Upper lobe of left lung (tissue), 4 donors: ENCODE measurements at regions not wholly inside any gene's neighbourhood (a gene's known extent, or its start where the extent isn't known, plus 50 kb on each side); places are given as distances from the start of the nearest gene placed in this dataset.
"Not testable (repeated sequence)": the region's sequence is repeated elsewhere in the genome, so short reads cannot be mapped to it uniquely, and the experiment has no call there.

ENCODE experiments used
- POLR2AphosphoS5 ChIP-seq, 2 donors: sonication (generic); formaldehyde crosslinking; IDR thresholded peaks; one replicate each; pipeline ENCODE4 v1.5.1; 2017; ENCODE audit warnings: antibody characterized with exemption in 2 of 2
- TF ChIP-seq, protein P1 (sequence below), 6 experiments: fragments of 450-650 bp in 4 of 6; fragments of 200-600 bp in 2 of 6; sonication (generic) in 2 of 6; IDR thresholded peaks; one replicate each; pipeline ENCODE4 v1.5.1; 2016 to 2019; ENCODE audit warnings: antibody characterized with exemption in 6 of 6

DNA sequence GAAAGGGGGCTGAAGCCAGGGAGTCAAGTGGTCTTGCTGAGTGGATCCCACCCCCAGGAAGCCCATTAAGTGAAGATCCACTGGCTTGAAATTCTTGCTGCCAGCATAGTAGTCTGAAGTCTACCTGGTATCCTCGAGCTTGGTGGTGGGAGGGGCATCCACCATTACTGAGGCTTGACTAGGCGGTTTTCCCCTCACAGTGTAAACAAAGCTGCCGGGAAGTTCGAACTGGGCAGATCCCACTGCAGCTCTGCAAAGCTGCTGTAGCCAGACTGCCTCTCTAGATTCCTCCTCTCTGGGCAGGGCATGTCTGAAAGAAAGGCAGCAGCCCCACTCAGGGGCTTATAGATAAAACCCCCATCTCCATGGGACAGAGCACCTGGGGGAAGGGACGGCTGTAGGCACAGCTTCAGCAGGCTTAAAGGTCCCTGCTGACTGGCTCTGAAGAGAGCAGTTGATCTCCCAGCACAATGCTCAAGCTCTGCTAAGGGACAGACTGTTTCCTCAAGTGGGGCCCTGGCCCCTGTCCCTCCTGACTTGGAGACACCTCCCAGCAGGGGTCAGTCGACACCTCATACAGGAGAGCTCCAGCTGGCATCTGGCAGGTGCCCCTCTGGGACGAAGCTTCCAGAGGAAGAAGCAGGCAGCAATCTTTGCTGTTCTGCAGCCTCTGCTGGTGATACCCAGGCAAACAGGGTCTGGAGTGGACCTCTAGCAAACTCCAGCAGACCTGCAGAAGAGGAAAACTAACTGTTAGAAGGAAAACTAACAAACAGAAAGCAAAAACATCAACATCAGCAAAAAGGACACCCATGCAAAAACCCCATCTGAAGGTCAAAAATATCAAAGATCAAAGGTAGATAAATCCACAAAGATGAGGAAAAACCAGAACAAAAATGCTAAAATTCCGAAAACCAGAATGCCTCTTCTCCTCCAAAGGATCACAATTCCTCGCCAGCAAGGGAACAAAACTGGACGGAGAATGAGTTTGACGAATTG is 140.6 kb downstream of the FAM170A start:
- TF ChIP-seq, protein P1, sequence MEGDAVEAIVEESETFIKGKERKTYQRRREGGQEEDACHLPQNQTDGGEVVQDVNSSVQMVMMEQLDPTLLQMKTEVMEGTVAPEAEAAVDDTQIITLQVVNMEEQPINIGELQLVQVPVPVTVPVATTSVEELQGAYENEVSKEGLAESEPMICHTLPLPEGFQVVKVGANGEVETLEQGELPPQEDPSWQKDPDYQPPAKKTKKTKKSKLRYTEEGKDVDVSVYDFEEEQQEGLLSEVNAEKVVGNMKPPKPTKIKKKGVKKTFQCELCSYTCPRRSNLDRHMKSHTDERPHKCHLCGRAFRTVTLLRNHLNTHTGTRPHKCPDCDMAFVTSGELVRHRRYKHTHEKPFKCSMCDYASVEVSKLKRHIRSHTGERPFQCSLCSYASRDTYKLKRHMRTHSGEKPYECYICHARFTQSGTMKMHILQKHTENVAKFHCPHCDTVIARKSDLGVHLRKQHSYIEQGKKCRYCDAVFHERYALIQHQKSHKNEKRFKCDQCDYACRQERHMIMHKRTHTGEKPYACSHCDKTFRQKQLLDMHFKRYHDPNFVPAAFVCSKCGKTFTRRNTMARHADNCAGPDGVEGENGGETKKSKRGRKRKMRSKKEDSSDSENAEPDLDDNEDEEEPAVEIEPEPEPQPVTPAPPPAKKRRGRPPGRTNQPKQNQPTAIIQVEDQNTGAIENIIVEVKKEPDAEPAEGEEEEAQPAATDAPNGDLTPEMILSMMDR (IDR thresholded peaks at IDR 0.05) = not testable (repeated sequence)
- TF ChIP-seq POLR2AphosphoS5 (IDR thresholded peaks at IDR 0.05) = not testable (repeated sequence)
